ENCODE measurements at regions not wholly inside any gene's neighbourhood (a gene's known extent, or its start where the extent isn't known, plus 50 kb on each side); places are given as distances from the start of the nearest gene placed in this dataset.

DNA sequence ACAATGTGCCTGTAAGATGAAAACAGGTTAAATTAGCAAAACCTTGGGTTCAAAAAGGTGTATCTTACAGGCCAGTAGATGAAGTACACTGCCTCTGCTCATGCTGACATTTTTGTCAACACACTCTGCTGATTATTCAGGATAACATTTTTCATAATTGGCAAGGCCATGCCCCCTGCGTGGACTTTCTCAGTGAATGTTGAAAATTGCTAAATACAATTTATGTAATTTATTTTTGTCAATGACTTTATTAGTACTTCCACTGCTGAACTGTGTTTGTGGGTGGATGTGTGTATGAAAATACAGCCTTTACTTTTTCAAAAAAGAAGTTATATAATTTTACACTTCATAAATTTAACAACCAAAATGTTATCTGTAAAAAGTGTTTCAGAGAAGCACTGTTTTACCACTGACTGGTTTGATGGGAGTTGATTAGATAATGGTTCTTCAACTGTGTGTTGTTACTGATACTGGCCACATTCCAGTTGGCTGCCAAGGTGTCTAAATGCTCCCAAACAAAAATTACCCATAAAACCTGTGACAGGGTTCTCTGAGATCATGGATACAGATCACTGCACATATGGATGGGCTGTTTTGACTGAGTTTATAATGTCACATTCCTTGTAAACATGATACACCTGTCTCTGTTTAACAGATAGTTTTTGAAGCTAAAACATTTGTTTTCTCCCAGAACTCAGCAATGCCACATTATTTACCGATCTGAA, 151.9 kb upstream of the SLC7A11 start:
- dilution Hi-C loops (cut with MboI; ENCODE audit: extremely low pct_ligation_motif_present, low sequenced_read_pairs) (no loop called here), intact Hi-C loops (cut with micrococcal nuclease) (no loop called here)
- POLR2A ChIA-PET, result no interaction called here
- H3K79me2 ChIP-seq (ENCODE audit: control insufficient read depth, insufficient read depth, low read length), result no peaks in the 10 kb centered on the region
- no peaks in the 10 kb centered on the region for H3K27me3 ChIP-seq (ENCODE audit: control insufficient read depth in 2 of 2, insufficient read depth in 2 of 2, low read length in 2 of 2)
- no peak overlapping the region for H3K4me3 ChIP-seq (replicated peaks in 1 of 3; ENCODE audit: insufficient read depth in 1 of 3, low read depth in 1 of 3, low read length in 3 of 3)
- FAIRE-seq (no peak), DNase-seq (ENCODE audit: low read depth, low spot score) (no peak)
- no peaks in the 10 kb centered on the region for H3K9me3 ChIP-seq (replicated peaks; ENCODE audit: control insufficient read depth, insufficient read depth, low read length)
- no peak overlapping the region for H2AFZ ChIP-seq (ENCODE audit: low read depth, low read length)
- H3K4me1 ChIP-seq (ENCODE audit: control insufficient read depth, extremely low read depth, insufficient read depth, low read length), result peaks cover 10% of the 10 kb centered on the region
- H3K9ac ChIP-seq (replicated peaks; ENCODE audit: extremely low read depth, insufficient read depth, low read length), result no peak overlapping the region
- no TSS peak for BruUV-seq (replicated peaks)
- H4K20me1 ChIP-seq (replicated peaks; ENCODE audit: control insufficient read depth, extremely low read depth, insufficient read depth, low read length), result no peaks in the 10 kb centered on the region
- TF ChIP-seq EZH2 (IDR thresholded peaks at IDR 0.05; ENCODE audit: borderline replicate concordance, low read depth, low read length, severe bottlenecking), result no peak
- no peak for TF ChIP-seq MYC (IDR thresholded peaks at IDR 0.05; ENCODE audit: low read depth, low read length)
- H3K4me2 ChIP-seq (ENCODE audit: insufficient read depth, low read length), result no peak overlapping the region
- CTCF ChIA-PET, result no interaction called here
- H3K36me3 ChIP-seq (ENCODE audit: control insufficient read depth in 2 of 2, extremely low read depth in 1 of 2, insufficient read depth in 2 of 2, low read length in 2 of 2), result no peaks in the 10 kb centered on the region
- no peaks in the 10 kb centered on the region for H3K9me1 ChIP-seq (replicated peaks; ENCODE audit: control insufficient read depth, extremely low read depth, insufficient read depth, low read length)
- no peak overlapping the region for H3K27ac ChIP-seq (ENCODE audit: insufficient read depth, low read depth, low read length)

DNA sequence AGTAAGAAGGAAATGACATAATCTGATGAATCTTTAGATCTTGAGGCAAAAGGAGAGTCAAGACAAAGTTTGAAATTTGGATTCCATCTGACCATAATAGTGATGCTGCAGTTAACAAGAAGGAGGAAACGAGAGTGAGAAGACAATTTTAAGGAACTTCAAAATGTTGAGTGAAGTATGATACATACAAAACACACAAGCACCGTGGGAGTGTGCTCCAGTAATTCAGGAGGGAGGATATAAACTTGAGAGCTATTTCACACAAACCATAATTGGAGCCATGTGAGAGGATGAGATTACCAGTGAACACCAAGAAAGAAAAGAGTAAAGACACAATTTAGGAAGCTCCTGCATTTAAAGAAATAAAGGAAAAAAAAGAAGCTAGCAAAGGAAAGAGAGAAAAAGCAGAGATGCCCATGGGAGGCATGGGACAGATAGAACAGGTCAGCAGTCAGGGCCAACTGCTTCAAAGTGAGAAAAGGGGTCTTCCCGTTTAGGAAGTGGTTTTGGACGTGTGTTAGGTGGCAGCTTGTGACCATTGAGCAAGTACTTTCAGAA, 150.7 kb upstream of the SLC7A11 start:
- BruUV-seq (replicated peaks), result no TSS peak
- Histone ChIP-seq H3K4me3 (replicated peaks in 1 of 3; ENCODE audit: insufficient read depth in 1 of 3, low read depth in 1 of 3, low read length in 3 of 3) (no peak overlapping the region), H4K20me1 (replicated peaks; ENCODE audit: control insufficient read depth, extremely low read depth, insufficient read depth, low read length) (no peaks in the 10 kb centered on the region), H2AFZ (ENCODE audit: low read depth, low read length) (no peak overlapping the region), H3K9me1 (replicated peaks; ENCODE audit: control insufficient read depth, extremely low read depth, insufficient read depth, low read length) (no peaks in the 10 kb centered on the region), H3K36me3 (ENCODE audit: control insufficient read depth in 2 of 2, extremely low read depth in 1 of 2, insufficient read depth in 2 of 2, low read length in 2 of 2) (no peaks in the 10 kb centered on the region), H3K27me3 (ENCODE audit: control insufficient read depth in 2 of 2, insufficient read depth in 2 of 2, low read length in 2 of 2) (no peaks in the 10 kb centered on the region), H3K9ac (replicated peaks; ENCODE audit: extremely low read depth, insufficient read depth, low read length) (no peak overlapping the region), H3K79me2 (ENCODE audit: control insufficient read depth, insufficient read depth, low read length) (no peaks in the 10 kb centered on the region), H3K4me2 (ENCODE audit: insufficient read depth, low read length) (no peak overlapping the region), H3K27ac (ENCODE audit: insufficient read depth, low read depth, low read length) (no peak overlapping the region), H3K9me3 (replicated peaks; ENCODE audit: control insufficient read depth, insufficient read depth, low read length) (no peaks in the 10 kb centered on the region), H3K4me1 (ENCODE audit: control insufficient read depth, extremely low read depth, insufficient read depth, low read length) (no peaks in the 10 kb centered on the region)
- intact Hi-C loops (cut with micrococcal nuclease) (no loop called here), dilution Hi-C loops (cut with MboI; ENCODE audit: extremely low pct_ligation_motif_present, low sequenced_read_pairs) (no loop called here)
- CTCF ChIA-PET, result no interaction called here
- TF ChIP-seq, protein P1, sequence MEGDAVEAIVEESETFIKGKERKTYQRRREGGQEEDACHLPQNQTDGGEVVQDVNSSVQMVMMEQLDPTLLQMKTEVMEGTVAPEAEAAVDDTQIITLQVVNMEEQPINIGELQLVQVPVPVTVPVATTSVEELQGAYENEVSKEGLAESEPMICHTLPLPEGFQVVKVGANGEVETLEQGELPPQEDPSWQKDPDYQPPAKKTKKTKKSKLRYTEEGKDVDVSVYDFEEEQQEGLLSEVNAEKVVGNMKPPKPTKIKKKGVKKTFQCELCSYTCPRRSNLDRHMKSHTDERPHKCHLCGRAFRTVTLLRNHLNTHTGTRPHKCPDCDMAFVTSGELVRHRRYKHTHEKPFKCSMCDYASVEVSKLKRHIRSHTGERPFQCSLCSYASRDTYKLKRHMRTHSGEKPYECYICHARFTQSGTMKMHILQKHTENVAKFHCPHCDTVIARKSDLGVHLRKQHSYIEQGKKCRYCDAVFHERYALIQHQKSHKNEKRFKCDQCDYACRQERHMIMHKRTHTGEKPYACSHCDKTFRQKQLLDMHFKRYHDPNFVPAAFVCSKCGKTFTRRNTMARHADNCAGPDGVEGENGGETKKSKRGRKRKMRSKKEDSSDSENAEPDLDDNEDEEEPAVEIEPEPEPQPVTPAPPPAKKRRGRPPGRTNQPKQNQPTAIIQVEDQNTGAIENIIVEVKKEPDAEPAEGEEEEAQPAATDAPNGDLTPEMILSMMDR (IDR thresholded peaks at IDR 0.05; ENCODE audit: extremely low read depth in 1 of 2, insufficient read depth in 1 of 2, low read depth in 1 of 2, low read length in 2 of 2), result no peak
- TF ChIP-seq FOS (IDR thresholded peaks at IDR 0.05; ENCODE audit: borderline replicate concordance, insufficient read depth, low read length) (no peak), JUN (IDR thresholded peaks at IDR 0.05; ENCODE audit: borderline replicate concordance, insufficient read depth, insufficient read length, low read depth) (no peak), EZH2 (IDR thresholded peaks at IDR 0.05; ENCODE audit: borderline replicate concordance, low read depth, low read length, severe bottlenecking) (no peak), GATA2 (IDR thresholded peaks at IDR 0.05; ENCODE audit: insufficient read depth, insufficient read length, low read depth, low read length) (no peak), POLR2AphosphoS5 (IDR thresholded peaks at IDR 0.05; ENCODE audit: insufficient read depth, low read depth, low read length) (no peak), POLR2A (IDR thresholded peaks at IDR 0.05; ENCODE audit: low read depth, low read length) (no peak), MYC (IDR thresholded peaks at IDR 0.05; ENCODE audit: low read depth, low read length) (no peak)
- TF ChIP-seq, protein P2, sequence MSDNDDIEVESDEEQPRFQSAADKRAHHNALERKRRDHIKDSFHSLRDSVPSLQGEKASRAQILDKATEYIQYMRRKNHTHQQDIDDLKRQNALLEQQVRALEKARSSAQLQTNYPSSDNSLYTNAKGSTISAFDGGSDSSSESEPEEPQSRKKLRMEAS (IDR thresholded peaks at IDR 0.05; ENCODE audit: insufficient read depth, insufficient read length), result no peak
- DNase-seq (ENCODE audit: low read depth, low spot score) (no peak), FAIRE-seq (no peak)
- POLR2A ChIA-PET, result no interaction called here
